GM06990 (cell line): ENCODE measurements at regions not wholly inside any gene's neighbourhood (a gene's known extent, or its start where the extent isn't known, plus 50 kb on each side); places are given as distances from the start of the nearest gene placed in this dataset.

Experiments
- DNase-seq: peaks from one replicate; pipeline ENCODE4 v3.0.0-alpha.2; 2011; ENCODE audit not compliant: insufficient read length; ENCODE audit errors: extremely low read depth
- H3K27me3 ChIP-seq: replicated peaks from 2 replicates; pipeline ENCODE4 v1.6.0; 2011; ENCODE audit warnings: low read length; ENCODE audit not compliant: control insufficient read depth, insufficient read depth
- H3K36me3 ChIP-seq: 2 replicates; pipeline ENCODE4 v1.5.1; 2011; ENCODE audit warnings: low read length; ENCODE audit not compliant: control insufficient read depth, insufficient read depth
- H3K4me3 ChIP-seq: replicated peaks from 2 replicates; pipeline ENCODE4 v1.5.1; 2011; ENCODE audit warnings: low read depth, mild to moderate bottlenecking, control low read depth, low read length
- CTCF ChIP-seq: IDR thresholded peaks from 2 replicates; pipeline ENCODE4 v1.5.1; 2011; ENCODE audit warnings: low read length, control low read depth, mild to moderate bottlenecking, inconsistent platforms; ENCODE audit not compliant: insufficient read depth, poor library complexity, severe bottlenecking

- TF ChIP-seq CTCF, result peak; percentile 13
- DNase-seq, result no peak
- no peaks in the 10 kb centered on the region for H3K36me3 ChIP-seq
- H3K27me3 ChIP-seq, result no peaks in the 10 kb centered on the region
- no peak overlapping the region for H3K4me3 ChIP-seq
Measured at GRCh38 chr7:52917982-52918578, 117.4 kb upstream of the POM121L12 start.

DNA sequence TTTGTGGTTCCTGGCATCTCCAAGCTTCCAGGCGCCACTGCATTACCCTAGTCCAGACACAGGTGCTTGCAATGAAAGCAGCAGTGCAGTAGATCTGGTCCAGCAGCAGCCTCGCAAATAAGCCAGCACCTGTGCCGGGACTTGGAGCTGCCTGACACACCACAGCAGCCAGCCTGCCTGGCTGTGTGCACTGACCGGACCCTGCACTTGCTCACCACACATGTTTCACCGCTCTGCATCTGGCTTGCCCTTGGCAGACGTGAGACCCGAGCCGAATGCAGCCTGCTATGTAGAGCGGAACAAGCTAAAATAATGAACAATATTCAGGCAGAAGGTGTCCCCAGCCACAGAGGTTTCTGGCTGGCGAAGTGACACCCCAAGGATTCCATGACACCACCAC lies 123.6 kb upstream of the POM121L12 start:
- no peak for TF ChIP-seq CTCF
- Histone ChIP-seq H3K27me3 (no peaks in the 10 kb centered on the region), H3K4me3 (no peak overlapping the region), H3K36me3 (no peaks in the 10 kb centered on the region)
- DNase-seq, result no peak

DNA sequence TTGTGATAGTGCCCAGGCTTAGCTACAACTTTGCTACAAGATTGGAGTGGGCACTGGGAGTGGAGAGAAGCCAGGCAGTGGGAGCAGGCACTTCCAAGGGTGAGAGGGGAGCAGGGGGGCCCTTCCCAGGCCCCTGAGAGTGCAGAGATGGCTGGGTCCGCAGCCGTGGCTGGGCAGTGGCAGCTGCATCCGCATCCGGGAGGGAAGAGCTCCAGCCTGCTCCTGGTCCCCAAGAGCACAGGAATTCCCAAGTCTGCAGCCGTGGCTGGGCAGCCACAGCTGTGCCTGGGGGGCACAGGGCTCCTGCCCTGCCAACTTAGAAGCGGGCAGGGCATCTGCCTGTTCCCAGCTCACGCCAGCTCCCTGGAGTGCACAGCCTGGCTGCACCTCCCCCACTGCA lies 124.1 kb upstream of the POM121L12 start:
- Histone ChIP-seq H3K27me3 (no peaks in the 10 kb centered on the region), H3K36me3 (no peaks in the 10 kb centered on the region), H3K4me3 (no peak overlapping the region)
- DNase-seq, result no peak
- no peak for TF ChIP-seq CTCF

GRCh38 chr7:52909935-52910334 lies 125.5 kb upstream of the POM121L12 start:
- H3K36me3 ChIP-seq, result no peaks in the 10 kb centered on the region
- DNase-seq, result no peak
- no peak for TF ChIP-seq CTCF

GRCh38 chr7:52909131-52909530 lies 126.3 kb upstream of the POM121L12 start:
- Histone ChIP-seq H3K27me3 (no peaks in the 10 kb centered on the region), H3K36me3 (no peaks in the 10 kb centered on the region), H3K4me3 (no peak overlapping the region)
- no peak for TF ChIP-seq CTCF
- no peak for DNase-seq

More at GRCh38 chr7:52909935-52910334, 125.5 kb upstream of the POM121L12 start:
- Histone ChIP-seq H3K27me3 (no peaks in the 10 kb centered on the region), H3K4me3 (no peak overlapping the region)

DNA sequence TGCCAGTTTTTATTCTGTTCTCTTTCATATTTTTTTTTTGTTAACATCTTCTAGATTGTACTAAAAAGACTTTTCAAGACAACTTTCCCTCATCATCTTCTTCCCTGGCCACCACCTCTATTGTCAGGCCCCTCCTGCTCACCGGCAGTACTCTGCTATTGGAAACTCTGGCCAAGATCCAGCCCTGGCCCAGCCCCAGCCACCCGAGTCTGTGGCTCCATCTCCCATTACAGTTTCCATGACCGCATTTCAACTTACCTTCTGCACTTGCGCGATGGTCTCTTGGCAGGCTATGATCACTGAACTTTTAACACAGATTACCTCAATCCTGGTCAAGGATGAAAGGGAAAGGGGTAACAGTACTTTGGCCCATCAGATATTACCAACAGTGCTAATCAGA lies 137.7 kb upstream of the POM121L12 start:
- TF ChIP-seq CTCF, result no peak
- Histone ChIP-seq H3K4me3 (no peak overlapping the region), H3K27me3 (no peaks in the 10 kb centered on the region), H3K36me3 (no peaks in the 10 kb centered on the region)
- no peak for DNase-seq
